Ovary (tissue), 3 donors: ENCODE measurements at regions not wholly inside any gene's neighbourhood (a gene's known extent, or its start where the extent isn't known, plus 50 kb on each side); places are given as distances from the start of the nearest gene placed in this dataset.

Source experiments
- CTCF ChIP-seq, 3 donors: fragments of 450-650 bp in 2 of 3; fragments of 200-600 bp in 1 of 3; IDR thresholded peaks; one replicate each; pipeline versions ENCODE4 v1.5.1 to v1.8.0; 2016 to 2022; ENCODE audit warnings: antibody characterized with exemption in 3 of 3, mild to moderate bottlenecking in 1 of 3
- EP300 ChIP-seq: sonication (generic); formaldehyde crosslinking; IDR thresholded peaks from one replicate; pipeline ENCODE4 v1.6.1; 2017; ENCODE audit warnings: antibody characterized with exemption
- POLR2A ChIP-seq: fragments of 450-650 bp; IDR thresholded peaks from one replicate; pipeline ENCODE4 v1.6.1; 2017; ENCODE audit warnings: antibody characterized with exemption, mild to moderate bottlenecking, moderate library complexity
- donor health status: DM: no; HTN: no; CAD: no.

GRCh38 chr1:214846276-214846675 lies 236.3 kb upstream of the KCNK2 start:
- TF ChIP-seq CTCF (IDR thresholded peaks at IDR 0.05) (no peak), POLR2A (no peak), EP300 (no peak)
